Stomach (tissue), 4 donors: ENCODE measurements at regions not wholly inside any gene's neighbourhood (a gene's known extent, or its start where the extent isn't known, plus 50 kb on each side); places are given as distances from the start of the nearest gene placed in this dataset.

Source experiments
- EP300 ChIP-seq: sonication (generic); formaldehyde crosslinking; IDR thresholded peaks from one replicate; pipeline ENCODE4 v1.6.1; 2017; ENCODE audit warnings: antibody characterized with exemption
- POLR2A ChIP-seq, 4 donors: fragments of 450-650 bp; IDR thresholded peaks; one replicate each; pipeline ENCODE4 v1.6.1; 2016; ENCODE audit warnings: antibody characterized with exemption in 4 of 4, control low read depth in 2 of 4, mild to moderate bottlenecking in 1 of 4, moderate library complexity in 1 of 4
- POLR2AphosphoS5 ChIP-seq, 3 donors: sonication (generic); formaldehyde crosslinking; IDR thresholded peaks; one replicate each; pipeline ENCODE4 v1.6.1; 2016; ENCODE audit warnings: antibody characterized with exemption in 3 of 3
- TF ChIP-seq, protein P1 (sequence below), 7 experiments: fragments of 450-650 bp in 4 of 7; fragments of 200-600 bp in 3 of 7; sonication (generic) in 3 of 7; IDR thresholded peaks; one replicate each; pipeline ENCODE4 v1.5.1; 2016 to 2019; ENCODE audit warnings: antibody characterized with exemption in 7 of 7, control low read depth in 2 of 7, mild to moderate bottlenecking in 1 of 7

DNA sequence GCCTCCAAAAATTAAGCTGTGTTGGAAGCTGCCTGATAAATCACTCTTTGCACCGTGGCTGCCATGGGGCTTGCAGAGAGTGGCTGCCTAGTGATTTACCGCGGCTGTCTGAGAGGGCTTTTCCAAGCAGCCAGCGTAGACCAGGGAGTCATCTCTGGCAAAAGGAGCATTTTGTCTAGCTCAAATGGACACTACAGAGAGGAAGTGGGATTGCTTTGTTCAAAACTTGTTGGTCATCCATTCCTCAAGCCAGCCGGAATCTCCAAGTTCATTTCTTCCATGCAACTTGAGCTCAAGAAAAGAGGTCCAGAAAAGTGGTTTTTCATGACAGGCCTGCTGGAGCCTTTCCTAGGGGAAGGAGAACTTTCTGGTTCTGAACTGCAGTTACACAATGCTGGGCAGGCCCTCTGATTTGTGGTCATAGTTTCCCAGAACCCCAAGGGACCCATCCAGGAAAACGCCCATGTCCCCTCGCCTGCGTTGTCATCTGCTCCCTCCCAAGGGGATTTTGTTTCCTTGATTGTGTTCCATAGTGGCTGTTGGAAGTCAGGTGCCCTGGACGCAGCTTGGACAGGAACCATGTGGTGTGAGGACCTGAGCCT lies 108.1 kb downstream of the TRIB2 start:
- TF ChIP-seq POLR2A (IDR thresholded peaks at IDR 0.05) (no peak), EP300 (peak; percentile 61), POLR2AphosphoS5 (IDR thresholded peaks at IDR 0.05) (peak in 2 of 3 donors; percentile 18 to 29)
- TF ChIP-seq, protein P1, sequence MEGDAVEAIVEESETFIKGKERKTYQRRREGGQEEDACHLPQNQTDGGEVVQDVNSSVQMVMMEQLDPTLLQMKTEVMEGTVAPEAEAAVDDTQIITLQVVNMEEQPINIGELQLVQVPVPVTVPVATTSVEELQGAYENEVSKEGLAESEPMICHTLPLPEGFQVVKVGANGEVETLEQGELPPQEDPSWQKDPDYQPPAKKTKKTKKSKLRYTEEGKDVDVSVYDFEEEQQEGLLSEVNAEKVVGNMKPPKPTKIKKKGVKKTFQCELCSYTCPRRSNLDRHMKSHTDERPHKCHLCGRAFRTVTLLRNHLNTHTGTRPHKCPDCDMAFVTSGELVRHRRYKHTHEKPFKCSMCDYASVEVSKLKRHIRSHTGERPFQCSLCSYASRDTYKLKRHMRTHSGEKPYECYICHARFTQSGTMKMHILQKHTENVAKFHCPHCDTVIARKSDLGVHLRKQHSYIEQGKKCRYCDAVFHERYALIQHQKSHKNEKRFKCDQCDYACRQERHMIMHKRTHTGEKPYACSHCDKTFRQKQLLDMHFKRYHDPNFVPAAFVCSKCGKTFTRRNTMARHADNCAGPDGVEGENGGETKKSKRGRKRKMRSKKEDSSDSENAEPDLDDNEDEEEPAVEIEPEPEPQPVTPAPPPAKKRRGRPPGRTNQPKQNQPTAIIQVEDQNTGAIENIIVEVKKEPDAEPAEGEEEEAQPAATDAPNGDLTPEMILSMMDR (IDR thresholded peaks at IDR 0.05): no peak
